GM21576 (cell line): ENCODE measurements at regions not wholly inside any gene's neighbourhood (a gene's known extent, or its start where the extent isn't known, plus 50 kb on each side); places are given as distances from the start of the nearest gene placed in this dataset.
"Not testable (repeated sequence)": the region's sequence is repeated elsewhere in the genome, so short reads cannot be mapped to it uniquely, and the experiment has no call there.

Experiments
- ATAC-seq: cut with Tn5 transposase; IDR thresholded peaks from one replicate; pipeline ENCODE4 v1.9.1; 2021; ENCODE audit warnings: mild to moderate bottlenecking, moderate library complexity; ENCODE audit not compliant: unreplicated experiment

GRCh38 chr22:23397613-23398567 lies 182.2 kb downstream of the IGLL1 start:
- ATAC-seq = no peak

GRCh38 chr22:23397008-23397612 lies 183.0 kb downstream of the IGLL1 start:
- ATAC-seq = no peak

GRCh38 chr22:23396362-23397007 lies 183.6 kb downstream of the IGLL1 start:
- ATAC-seq = no peak

GRCh38 chr22:23395530-23396361 lies 184.3 kb downstream of the IGLL1 start:
- no peak for ATAC-seq

- ATAC-seq = no peak
Measured at GRCh38 chr22:23394525-23395326, 185.4 kb downstream of the IGLL1 start.

- no peak for ATAC-seq
Measured at GRCh38 chr22:23393721-23394320, 186.3 kb downstream of the IGLL1 start.

GRCh38 chr22:23393199-23393598 lies 186.9 kb downstream of the IGLL1 start:
- ATAC-seq = not testable (repeated sequence)

GRCh38 chr22:23392420-23393121 lies 187.5 kb downstream of the IGLL1 start:
- ATAC-seq = no peak

- no peak for ATAC-seq
Measured at GRCh38 chr22:23391022-23391421, 189.1 kb downstream of the IGLL1 start.

- no peak for ATAC-seq
Measured at GRCh38 chr22:23389271-23390071, 190.6 kb downstream of the IGLL1 start.

GRCh38 chr22:23388517-23388890 lies 191.6 kb downstream of the IGLL1 start:
- ATAC-seq = no peak

- ATAC-seq = no peak
Measured at GRCh38 chr22:23387827-23388516, 192.1 kb downstream of the IGLL1 start.

- ATAC-seq = no peak
Measured at GRCh38 chr22:23386822-23387580, 193.1 kb downstream of the IGLL1 start.

GRCh38 chr22:23385678-23386631 lies 194.1 kb downstream of the IGLL1 start:
- no peak for ATAC-seq

GRCh38 chr22:23384923-23385677 lies 195.0 kb downstream of the IGLL1 start:
- no peak for ATAC-seq
